A549 (cell line): ENCODE measurements at regions not wholly inside any gene's neighbourhood (a gene's known extent, or its start where the extent isn't known, plus 50 kb on each side); places are given as distances from the start of the nearest gene placed in this dataset.

Source experiments
- ATAC-seq, 2 experiments: fragments of 200-7000 bp in 1 of 2; fragments of >200 bp in 1 of 2; cut with Nextera tagmentation in 1 of 2; cut with Tn5 transposase in 1 of 2; 3 replicates each; pipeline versions ENCODE4 v1.8.0 to v1.9.1; 2018 to 2020; ENCODE audit warnings: mild to moderate bottlenecking in 1 of 2, moderate library complexity in 1 of 2
- CTCF ChIA-PET: fragments of 300-600 bp; sonication (Branson Sonifier 250); formaldehyde crosslinking; extraction: SDS; loops from one replicate; lab custom pipeline; 2021; ENCODE audit warnings: antibody characterized with exemption, inconsistent platforms; lab: Yijun Ruan, JAX
- POLR2A ChIA-PET: fragments of 350-600 bp; formaldehyde crosslinking; extraction: SDS; loops from one replicate; lab custom pipeline; 2021; ENCODE audit warnings: antibody characterized with exemption, inconsistent platforms; lab: Yijun Ruan, JAX
- DNase-seq, 2 experiments: peaks; one replicate each; pipeline versions ENCODE4 v3.0.0 to v3.0.0-alpha.2; 2011 to 2016; ENCODE audit warnings: low read depth in 1 of 2, low spot score in 1 of 2
- FAIRE-seq: peaks from 2 replicates; lab custom pipeline; 2011; peaks lifted over from hg19 to GRCh38; lab: Jason Lieb, UNC
- H3K27ac ChIP-seq, 2 experiments: fragments of >200 bp; sonication (Bioruptor Twin); formaldehyde crosslinking; 3 replicates each; pipeline ENCODE4 v1.5.1; 2016 to 2017
- H3K4me1 ChIP-seq: fragments of >200 bp; sonication (Bioruptor Twin); formaldehyde crosslinking; 3 replicates; pipeline ENCODE4 v1.6.1; 2016
- H3K4me2 ChIP-seq: fragments of >200 bp; sonication (Bioruptor Twin); formaldehyde crosslinking; 3 replicates; pipeline ENCODE4 v1.6.1; 2016
- H3K4me3 ChIP-seq: fragments of >200 bp; sonication (Bioruptor Twin); formaldehyde crosslinking; 3 replicates; pipeline ENCODE4 v1.5.1; 2016
- H3K9me3 ChIP-seq: fragments of >200 bp; sonication (Bioruptor Twin); formaldehyde crosslinking; 3 replicates; pipeline ENCODE4 v1.6.1; 2016
- BHLHE40 ChIP-seq: IDR thresholded peaks from 2 replicates; pipeline ENCODE4 v1.6.1; 2012; ENCODE audit warnings: low read depth, low read length, inconsistent platforms
- CBX2 ChIP-seq: fragments of 200-600 bp; sonication (generic); IDR thresholded peaks from 2 replicates; pipeline ENCODE4 v1.6.1; 2016; ENCODE audit warnings: low read depth, mild to moderate bottlenecking, borderline replicate concordance
- CEBPB ChIP-seq, 2 experiments: fragments of >200 bp in 1 of 2; sonication (Bioruptor Twin) in 1 of 2; formaldehyde crosslinking in 1 of 2; IDR thresholded peaks; 2 replicates each; pipeline ENCODE4 v1.6.1; 2012 to 2016
- CHD2 ChIP-seq: fragments of 150-350 bp; IDR thresholded peaks from 2 replicates; pipeline ENCODE4 v1.6.1; 2014; ENCODE audit warnings: low read length; ENCODE audit not compliant: partially characterized antibody
- CHD4 ChIP-seq: fragments of 200-600 bp; sonication (generic); IDR thresholded peaks from 2 replicates; pipeline ENCODE4 v1.6.1; 2016; ENCODE audit warnings: antibody characterized with exemption, mild to moderate bottlenecking, borderline replicate concordance
- E2F6 ChIP-seq: IDR thresholded peaks from 2 replicates; pipeline ENCODE4 v1.6.1; 2012; ENCODE audit warnings: low read depth, borderline replicate concordance
- EHMT2 ChIP-seq: fragments of 200-600 bp; sonication (generic); IDR thresholded peaks from 2 replicates; pipeline ENCODE4 v1.6.1; 2016; ENCODE audit warnings: antibody characterized with exemption, low read depth, mild to moderate bottlenecking, moderate library complexity
- ESRRA ChIP-seq: fragments of 150-350 bp; IDR thresholded peaks from 2 replicates; pipeline ENCODE4 v1.6.1; 2014; ENCODE audit warnings: mild to moderate bottlenecking, low read length, borderline replicate concordance
- FOXS1 ChIP-seq: fragments of 250-450 bp; sonication (Bioruptor Pico); IDR thresholded peaks from 2 replicates; pipeline ENCODE4 v1.5.0; 2020; ENCODE audit warnings: mild to moderate bottlenecking, moderate library complexity
- GATA3 ChIP-seq: IDR thresholded peaks from 2 replicates; pipeline ENCODE4 v1.6.1; 2012; ENCODE audit warnings: borderline replicate concordance
- HDAC2 ChIP-seq: fragments of 200-600 bp; sonication (generic); IDR thresholded peaks from 2 replicates; pipeline ENCODE4 v1.6.1; 2016
- HOXA7 ChIP-seq: fragments of 250-450 bp; sonication (Bioruptor Pico); IDR thresholded peaks from 2 replicates; pipeline ENCODE4 v1.5.0; 2020; ENCODE audit warnings: mild to moderate bottlenecking, moderate library complexity
- HOXB13 ChIP-seq: fragments of 250-450 bp; sonication (Bioruptor Pico); IDR thresholded peaks from 2 replicates; pipeline ENCODE4 v1.5.0; 2020; ENCODE audit warnings: low read depth, mild to moderate bottlenecking, moderate library complexity
- HOXB5 ChIP-seq: fragments of 250-450 bp; sonication (Bioruptor Pico); IDR thresholded peaks from 2 replicates; pipeline ENCODE4 v1.5.0; 2020; ENCODE audit warnings: mild to moderate bottlenecking, moderate library complexity
- JUN ChIP-seq, 2 experiments: fragments of >200 bp; sonication (Bioruptor Twin); formaldehyde crosslinking; IDR thresholded peaks; 2 replicates in 1 of 2; 3 replicates in 1 of 2; pipeline ENCODE4 v1.6.1; 2016 to 2017
- JUNB ChIP-seq: fragments of >200 bp; sonication (Bioruptor Twin); formaldehyde crosslinking; IDR thresholded peaks from 2 replicates; pipeline ENCODE4 v1.6.1; 2016
- KDM1A ChIP-seq: fragments of 200-600 bp; sonication (generic); IDR thresholded peaks from 2 replicates; pipeline ENCODE4 v1.6.1; 2016; ENCODE audit warnings: low read depth, mild to moderate bottlenecking
- MAFK ChIP-seq: fragments of 450-650 bp; IDR thresholded peaks from 2 replicates; pipeline ENCODE4 v1.6.1; 2014; ENCODE audit not compliant: partially characterized antibody
- MAZ ChIP-seq: fragments of 150-350 bp; IDR thresholded peaks from 2 replicates; pipeline ENCODE4 v1.6.1; 2014; ENCODE audit warnings: antibody characterized with exemption, low read depth, low read length, borderline replicate concordance
- MYC ChIP-seq: IDR thresholded peaks from 2 replicates; pipeline ENCODE4 v1.6.1; 2012; ENCODE audit warnings: mild to moderate bottlenecking, inconsistent platforms, low read length, improper control_type of control experiment, borderline replicate concordance
- NFE2L2 ChIP-seq: fragments of 150-350 bp; conservative IDR thresholded peaks from 2 replicates; pipeline ENCODE4 v1.6.1; 2014; ENCODE audit warnings: low read length
- PBX3 ChIP-seq: IDR thresholded peaks from 2 replicates; pipeline ENCODE4 v1.6.1; 2012
- RARB ChIP-seq: fragments of 250-450 bp; sonication (Bioruptor Pico); IDR thresholded peaks from 2 replicates; pipeline ENCODE4 v1.8.0; 2021; ENCODE audit warnings: mild to moderate bottlenecking, moderate library complexity
- REST ChIP-seq: fragments of 200-600 bp; sonication (generic); IDR thresholded peaks from 2 replicates; pipeline ENCODE4 v1.6.1; 2016; ENCODE audit warnings: antibody characterized with exemption, mild to moderate bottlenecking, moderate library complexity
- RFX5 ChIP-seq: fragments of 450-650 bp; IDR thresholded peaks from 2 replicates; pipeline ENCODE4 v1.7.1; 2014; ENCODE audit warnings: antibody characterized with exemption, mild to moderate bottlenecking, moderate library complexity
- RNF2 ChIP-seq: fragments of 200-600 bp; sonication (generic); IDR thresholded peaks from 2 replicates; pipeline ENCODE4 v1.6.1; 2016; ENCODE audit warnings: low read depth, mild to moderate bottlenecking, antibody characterized with exemption, moderate library complexity, borderline replicate concordance
- TFCP2L1 ChIP-seq: fragments of 250-450 bp; sonication (Bioruptor Pico); IDR thresholded peaks from 2 replicates; pipeline ENCODE4 v1.5.0; 2021; ENCODE audit warnings: mild to moderate bottlenecking
- ZFP36 ChIP-seq: fragments of 450-650 bp; IDR thresholded peaks from 2 replicates; pipeline ENCODE4 v1.6.1; 2014; ENCODE audit warnings: borderline replicate concordance; ENCODE audit not compliant: partially characterized antibody
- WGBS: methylation state at CpG from one replicate; pipeline ENCODE4 v1.1.6; 2017; ENCODE audit errors: missing lambda C conversion rate; 5-methylcytosine and 5-hydroxymethylcytosine counted together
- TF ChIP-seq, protein P1 (sequence below): fragments of >200 bp; sonication (Bioruptor Twin); formaldehyde crosslinking; IDR thresholded peaks from 2 replicates; pipeline ENCODE4 v1.6.1; 2016

GRCh38 chr16:22683258-22683657 is 130.7 kb upstream of the HS3ST2 start:
- H3K9me3 ChIP-seq, result peaks cover 8% of the 10 kb centered on the region; the same call in 2 of the 3 replicates
- ATAC-seq, result no peak

GRCh38 chr16:22683730-22684573 is 130.0 kb upstream of the HS3ST2 start:
- FAIRE-seq, result no peak
- ChIA-PET POLR2A (no interaction called here), CTCF (interaction anchor here (0.8 to 1.4 kb wide), 4 partner anchors 11 to 293 kb away, joined by 3 to 6 read pairs (median 3); no protein-coding TSS in a partner anchor)
- Histone ChIP-seq H3K9me3 (peaks cover 8% of the 10 kb centered on the region; the same call in 2 of the 3 replicates), H3K27ac (no peak overlapping the region), H3K4me3 (no peak overlapping the region), H3K4me1 (no peaks in the 10 kb centered on the region), H3K4me2 (no peak overlapping the region)
- no peak for ATAC-seq
- DNase-seq, result no peak
- WGBS, result 21% methylated on average over 4 of the region's 4 CpGs
- TF ChIP-seq HOXB5 (CRISPR knock-in tag) (no peak), HOXA7 (CRISPR knock-in tag) (no peak), CEBPB (IDR thresholded peaks at IDR 0.05) (no peak), FOXS1 (CRISPR knock-in tag) (no peak), CBX2 (no peak), EHMT2 (no peak), HDAC2 (no peak), CHD4 (no peak), ESRRA (no peak), NFE2L2 (no peak), E2F6 (no peak), MAFK (no peak), MYC (no peak), ZFP36 (no peak), BHLHE40 (no peak), JUNB (no peak), JUN (IDR thresholded peaks at IDR 0.05) (no peak)
- TF ChIP-seq, protein P1, sequence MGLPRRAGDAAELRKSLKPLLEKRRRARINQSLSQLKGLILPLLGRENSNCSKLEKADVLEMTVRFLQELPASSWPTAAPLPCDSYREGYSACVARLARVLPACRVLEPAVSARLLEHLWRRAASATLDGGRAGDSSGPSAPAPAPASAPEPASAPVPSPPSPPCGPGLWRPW, result no peak

More at GRCh38 chr16:22683258-22683657, 130.7 kb upstream of the HS3ST2 start:
- WGBS, result 8% methylated on average over 4 of the region's 4 CpGs
- DNase-seq, result no peak
- Histone ChIP-seq H3K4me1 (no peaks in the 10 kb centered on the region), H3K4me2 (no peak overlapping the region), H3K4me3 (no peak overlapping the region), H3K27ac (no peak overlapping the region)
- POLR2A ChIA-PET, result no interaction called here
- FAIRE-seq, result no peak
- TF ChIP-seq KDM1A (no peak), RFX5 (no peak), MAZ (no peak), HOXB13 (CRISPR knock-in tag) (no peak), CEBPB (IDR thresholded peaks at IDR 0.05) (no peak), TFCP2L1 (CRISPR knock-in tag) (no peak), CHD2 (no peak), RARB (no peak), HOXA7 (CRISPR knock-in tag) (no peak), PBX3 (no peak), REST (no peak), RNF2 (no peak), GATA3 (no peak)
- CTCF ChIA-PET, result interaction anchor here (1.0 to 1.4 kb wide), 4 partner anchors 12 to 294 kb away, joined by 3 to 6 read pairs (median 3); no protein-coding TSS in a partner anchor
